Amygdala (tissue), 56 donors: ENCODE measurements at regions not wholly inside any gene's neighbourhood (a gene's known extent, or its start where the extent isn't known, plus 50 kb on each side); places are given as distances from the start of the nearest gene placed in this dataset.
"Not testable (repeated sequence)": the region's sequence is repeated elsewhere in the genome, so short reads cannot be mapped to it uniquely, and the experiment has no call there.

Source experiments
- DNase-seq, 56 donors: peaks; one replicate each; lab custom pipeline; 2025; lab: John Stamatoyannopoulos, UW

DNA sequence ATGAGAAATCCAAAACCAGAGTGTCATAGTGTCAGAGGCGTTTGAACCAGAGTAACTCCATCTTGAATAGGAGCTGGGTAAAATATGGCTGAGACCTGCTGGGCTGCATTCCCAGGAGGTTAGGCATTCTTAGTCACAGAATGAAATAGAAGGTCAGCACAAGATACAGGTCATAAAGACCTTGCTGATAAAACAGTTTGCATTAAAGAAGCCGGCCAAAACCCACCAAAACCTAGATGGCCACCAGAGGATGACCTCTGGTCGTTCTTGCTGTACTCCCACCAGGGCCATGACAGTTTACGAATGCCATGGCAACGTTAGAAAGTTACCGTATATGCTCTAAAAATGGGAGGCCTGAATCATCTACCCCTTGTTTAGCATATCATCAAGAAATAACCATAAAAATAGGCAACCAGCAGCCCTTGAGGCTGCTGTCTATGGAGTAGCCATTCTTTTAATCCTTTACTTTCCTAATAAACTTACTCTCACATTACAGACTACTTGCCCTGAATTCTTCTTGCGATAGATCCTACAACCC is 67.1 kb upstream of the NANOS1 start:
- DNase-seq = not testable (repeated sequence)

DNA sequence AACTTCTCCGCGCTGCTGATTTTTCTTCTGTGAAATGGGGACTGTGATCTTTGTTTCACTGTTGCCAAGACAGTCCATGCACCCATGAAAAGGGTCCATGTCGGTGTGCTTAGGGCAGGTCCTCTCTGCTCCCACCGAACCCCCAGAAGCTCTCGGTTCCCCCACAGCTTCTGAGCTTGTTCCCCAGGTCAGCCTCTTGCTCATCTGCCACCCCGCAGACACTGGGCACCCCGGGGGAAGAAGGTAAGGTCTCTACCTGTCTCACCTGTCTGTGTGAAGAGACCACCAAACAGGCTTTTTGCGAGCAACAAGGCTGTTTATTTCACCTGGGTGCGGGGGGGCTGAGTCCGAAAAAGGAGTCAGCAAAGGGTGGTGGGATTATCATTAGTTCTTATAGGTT is 66.2 kb upstream of the NANOS1 start:
- DNase-seq = no peak

GRCh38 chr10:118963933-118964332 is 65.6 kb upstream of the NANOS1 start:
- DNase-seq = no peak

- DNase-seq = not testable (repeated sequence)
Observed at GRCh38 chr10:118964476-118964875, 65.0 kb upstream of the NANOS1 start.

- DNase-seq = no peak
Observed at GRCh38 chr10:118965096-118965495, 64.4 kb upstream of the NANOS1 start.

DNA sequence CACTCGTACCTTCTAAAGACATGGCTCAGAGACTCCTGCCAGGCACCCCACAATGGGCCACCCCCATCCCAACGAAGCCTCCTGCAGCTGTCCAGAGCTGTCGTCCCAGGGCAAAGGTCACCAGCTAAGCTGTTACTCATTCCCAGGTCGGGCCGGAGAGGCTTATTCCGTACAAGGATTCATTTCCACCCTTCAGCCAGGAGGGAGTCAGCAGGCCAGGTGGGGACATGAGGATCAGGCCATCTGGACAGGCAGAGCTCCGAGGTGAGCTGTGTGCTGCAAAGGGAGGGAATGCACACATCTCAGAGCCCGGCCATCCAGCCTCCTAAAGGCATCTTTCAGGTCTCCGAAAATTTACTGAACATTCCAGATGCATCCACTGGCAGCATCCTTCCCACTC is 63.9 kb upstream of the NANOS1 start:
- DNase-seq = no peak

DNA sequence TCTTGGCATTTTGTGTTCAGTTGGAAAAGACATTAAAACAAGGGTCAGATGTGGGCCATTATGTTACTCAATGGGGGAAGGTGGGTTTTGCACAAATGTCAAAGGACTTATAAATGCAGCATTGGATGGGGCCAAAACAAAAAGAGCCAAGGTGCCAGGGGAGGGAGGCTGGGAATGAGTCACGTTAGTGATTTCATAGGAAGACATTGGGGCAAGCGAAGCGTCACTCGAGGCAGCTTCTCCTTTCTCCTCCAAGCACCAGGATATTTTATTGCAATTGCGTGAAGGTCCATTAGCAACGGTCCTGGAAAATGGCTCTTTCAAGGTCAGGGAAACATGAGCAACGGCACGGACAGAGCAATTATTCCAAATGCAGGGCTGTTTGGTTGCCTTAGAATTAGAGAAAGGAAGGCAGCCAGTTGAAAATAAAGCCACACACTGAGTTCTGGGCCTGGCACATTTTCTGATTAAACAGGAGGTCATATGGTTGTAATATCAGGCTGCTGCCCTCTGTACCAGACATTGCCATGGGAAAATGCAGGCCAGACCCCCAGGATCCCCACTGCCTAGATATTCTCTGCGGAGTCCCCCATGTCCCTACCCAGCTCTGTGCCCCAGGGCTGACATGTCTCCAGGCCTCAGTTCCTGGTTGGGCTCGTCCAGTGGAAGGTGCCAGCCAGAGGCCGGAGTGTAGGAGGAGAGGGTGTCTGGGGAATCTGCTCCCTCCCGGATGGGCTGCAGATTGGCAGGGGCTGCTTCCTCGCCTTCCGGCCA is 63.3 kb upstream of the NANOS1 start:
- peak in 5 of 56 donors; percentile 9 to 29 (median 28) for DNase-seq

DNA sequence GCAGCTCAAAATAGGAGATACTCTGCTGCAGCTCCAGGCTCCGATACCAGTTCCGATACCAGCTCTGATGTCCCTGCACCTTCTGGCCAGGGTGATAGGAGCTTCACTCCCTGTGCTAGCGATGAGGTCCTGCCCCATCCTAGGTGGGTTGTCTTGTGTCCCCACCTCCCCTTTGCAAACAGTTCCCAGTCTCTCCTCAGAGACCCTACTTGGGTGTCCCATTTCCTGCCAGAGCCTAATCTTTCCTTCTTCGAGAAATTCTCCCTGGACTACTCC is 62.7 kb upstream of the NANOS1 start:
- DNase-seq = no peak

DNA sequence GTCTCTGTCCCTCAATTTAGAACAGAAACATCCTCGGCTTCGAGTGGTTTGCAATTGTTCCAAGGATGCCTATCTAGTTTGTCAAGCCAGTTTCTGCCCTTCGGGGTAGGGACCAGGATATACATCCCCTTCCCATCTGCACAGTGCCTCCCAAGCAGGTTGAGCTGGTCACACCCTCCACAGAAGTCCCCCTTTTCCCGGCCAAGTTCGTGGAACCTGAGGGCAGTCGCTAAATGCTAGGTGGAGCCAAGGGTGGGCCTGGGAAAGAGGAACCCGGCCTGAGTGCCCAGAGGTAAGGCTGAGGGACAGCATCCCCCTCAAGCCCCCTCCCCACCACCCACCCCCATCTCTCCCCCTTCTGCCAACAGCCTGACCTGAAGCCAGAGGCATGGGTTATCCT is 62.4 kb upstream of the NANOS1 start:
- no peak for DNase-seq

- no peak for DNase-seq
Observed at GRCh38 chr10:118968060-118968459, 61.5 kb upstream of the NANOS1 start.

DNA sequence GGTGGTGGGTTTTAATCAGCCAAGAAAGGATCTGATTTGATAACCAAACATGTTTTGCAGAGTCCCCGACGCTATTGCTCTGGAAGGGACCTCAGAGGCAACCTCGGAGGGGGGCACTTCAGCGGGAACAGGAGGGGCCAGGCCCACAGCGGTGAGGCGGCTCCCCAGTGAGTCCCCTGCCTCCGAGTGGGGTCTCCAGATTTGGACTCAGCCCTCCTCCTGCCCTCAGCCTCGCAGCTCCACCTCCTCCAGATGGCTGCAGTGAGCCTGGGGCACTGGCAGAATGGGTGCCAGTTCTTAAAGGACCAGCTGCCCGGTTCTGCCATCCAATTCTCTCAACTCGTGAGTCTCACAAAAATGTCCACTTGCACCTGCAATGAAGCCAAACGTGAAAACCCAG is 61.0 kb upstream of the NANOS1 start:
- DNase-seq = no peak

DNA sequence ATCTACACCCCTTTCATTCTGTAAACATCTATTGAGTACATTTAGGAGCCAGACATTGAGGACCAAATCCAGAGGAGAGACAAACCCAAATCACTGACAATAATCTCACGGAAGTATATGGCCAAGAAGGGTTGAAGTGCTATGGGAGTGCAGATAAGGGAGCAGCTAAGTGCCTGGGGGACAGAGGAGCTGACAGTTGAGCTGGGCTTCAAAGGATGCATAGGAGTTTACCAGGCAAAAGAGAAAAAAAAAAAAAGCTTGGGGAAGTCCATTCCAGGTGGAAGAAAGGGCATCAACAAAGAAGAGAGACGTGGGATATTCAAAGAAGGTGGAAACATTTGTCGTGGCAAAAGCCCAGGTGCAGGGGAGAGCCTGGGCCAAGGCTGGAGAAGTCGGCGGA is 60.5 kb upstream of the NANOS1 start:
- DNase-seq = no peak

DNA sequence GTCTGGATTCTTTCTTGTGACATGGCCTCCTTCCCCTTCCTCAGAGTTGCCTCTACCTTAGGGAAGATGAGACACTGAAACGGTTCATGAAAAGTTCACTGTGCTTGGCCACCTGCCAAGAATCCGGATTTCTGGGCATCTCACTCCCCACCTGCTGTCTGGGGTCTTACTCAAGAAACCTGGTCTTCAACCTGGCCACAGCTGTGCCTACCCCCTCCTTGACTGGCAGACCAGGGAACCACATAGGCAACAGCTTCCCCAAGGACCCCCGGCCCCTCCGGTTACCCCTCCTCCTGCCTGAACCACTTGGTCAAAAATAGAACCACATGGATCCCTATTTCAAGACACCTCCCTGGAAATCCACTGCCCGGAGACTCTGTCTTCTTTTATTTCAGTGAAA is 58.7 kb upstream of the NANOS1 start:
- no peak for DNase-seq

DNA sequence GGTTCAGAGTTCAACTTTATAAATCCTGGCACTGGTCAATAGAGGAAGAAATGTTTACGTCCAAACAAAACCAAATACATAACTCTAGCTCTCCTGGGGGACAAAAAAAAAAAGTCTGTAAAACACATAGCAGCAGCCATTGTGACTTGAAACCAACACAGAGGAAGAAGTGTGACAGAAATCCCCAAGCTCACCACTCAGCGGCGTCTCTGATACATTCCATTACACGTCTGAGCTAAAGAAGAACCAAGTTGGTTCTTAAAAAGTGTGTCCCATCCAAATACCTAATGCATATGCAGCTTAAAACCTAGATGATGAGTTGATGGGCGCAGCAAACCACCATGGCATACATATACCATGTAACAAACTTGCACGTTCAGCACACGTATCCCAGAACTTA is 58.3 kb upstream of the NANOS1 start:
- no peak for DNase-seq

DNA sequence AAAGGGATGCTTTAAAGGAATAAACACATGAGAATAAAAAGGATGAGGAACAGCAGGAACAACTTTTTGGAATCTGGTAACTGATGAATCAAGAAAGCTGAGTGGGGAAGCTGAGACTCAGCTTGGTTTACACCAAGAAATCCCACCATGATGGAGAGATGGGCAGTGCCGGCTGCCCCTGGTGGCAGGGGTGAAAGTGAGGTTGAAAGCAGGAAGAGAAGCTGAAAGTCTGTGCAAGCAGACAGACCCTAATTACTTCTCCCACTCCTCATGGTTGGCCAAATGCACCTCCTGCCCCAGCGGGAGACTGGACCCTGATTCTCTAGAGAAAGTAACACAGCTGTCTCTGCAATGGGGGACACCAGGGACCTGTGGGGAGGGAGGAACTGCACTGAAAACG is 57.6 kb upstream of the NANOS1 start:
- DNase-seq = no peak

GRCh38 chr10:118973744-118974143 is 55.8 kb upstream of the NANOS1 start:
- no peak for DNase-seq

DNA sequence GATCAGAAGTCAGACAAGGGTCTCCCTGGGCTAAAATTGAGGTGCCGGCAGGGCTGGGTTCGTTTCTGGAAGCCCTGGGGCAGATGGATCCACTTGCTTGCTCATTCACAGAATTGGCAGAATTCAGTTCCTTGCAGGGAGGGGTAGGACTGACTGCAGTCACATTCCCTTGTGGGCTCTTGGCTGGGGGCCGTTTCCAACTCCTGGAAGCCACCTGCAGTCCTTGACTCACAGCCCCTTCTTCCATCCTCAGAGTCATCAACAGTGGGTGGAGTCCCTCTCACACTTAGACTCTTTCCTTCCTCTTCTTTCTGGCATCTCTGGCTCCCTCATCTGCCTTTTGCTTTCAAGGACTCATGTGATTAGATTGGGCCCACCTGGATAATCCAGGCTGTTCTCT is 54.6 kb upstream of the NANOS1 start:
- no peak for DNase-seq

GRCh38 chr10:118976219-118976618 is 53.3 kb upstream of the NANOS1 start:
- not testable (repeated sequence) for DNase-seq

GRCh38 chr10:118977022-118977599 is 52.4 kb upstream of the NANOS1 start:
- DNase-seq = no peak

DNA sequence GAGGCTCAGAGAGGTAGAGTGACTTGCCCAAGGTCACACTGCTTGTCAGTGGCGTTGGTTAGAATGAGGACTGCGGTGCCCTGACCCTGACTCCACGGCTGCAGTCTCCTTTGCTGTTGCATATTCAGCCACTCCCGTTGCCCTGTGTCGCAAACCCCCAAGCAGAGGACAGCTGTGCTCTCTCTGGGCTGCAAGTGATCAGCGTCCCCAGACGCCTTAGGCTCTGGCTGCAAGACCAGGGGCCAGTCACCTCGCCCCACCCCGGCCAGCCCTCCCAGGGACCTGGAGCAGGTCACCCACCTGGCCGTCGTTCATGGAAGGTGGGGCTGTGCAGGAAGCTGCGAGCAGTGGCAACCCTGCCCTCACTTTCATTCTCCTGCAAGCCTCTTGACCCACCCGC is 51.7 kb upstream of the NANOS1 start:
- DNase-seq = no peak

DNA sequence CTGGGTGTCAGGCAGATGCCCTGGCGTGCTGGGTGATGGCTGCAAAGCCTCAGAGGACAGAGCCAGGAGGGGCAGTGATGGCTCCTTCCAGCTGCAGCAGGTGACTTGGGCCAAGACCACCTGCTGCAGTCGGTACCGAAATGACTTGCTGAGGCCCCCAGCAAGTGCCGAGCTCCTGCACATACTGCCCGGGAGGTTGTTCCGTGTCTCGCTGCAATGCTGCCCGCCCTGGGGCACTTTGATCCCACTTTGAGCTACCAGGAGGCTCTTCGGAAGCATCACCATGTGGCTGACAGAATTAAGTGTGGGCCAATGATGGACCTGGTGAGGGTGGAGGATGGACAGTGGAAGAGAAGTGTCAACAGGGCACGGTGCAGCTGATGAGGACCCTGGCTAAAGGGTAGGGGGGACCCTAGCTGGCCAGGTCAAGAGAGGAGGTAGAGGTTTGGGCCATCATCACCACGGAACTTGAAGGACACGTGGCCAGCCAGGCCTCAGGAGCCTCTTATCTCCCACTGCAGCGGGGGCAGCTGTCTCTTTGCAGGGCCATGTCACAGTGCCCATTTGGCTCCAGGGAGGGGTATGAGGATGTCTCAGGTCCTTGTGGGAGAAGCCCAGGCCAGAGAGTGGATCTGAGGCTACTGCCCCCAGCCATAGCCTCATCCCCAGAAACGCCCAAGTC is 51.1 kb upstream of the NANOS1 start:
- DNase-seq = no peak

- DNase-seq = no peak
Observed at GRCh38 chr10:118978998-118979350, 50.5 kb upstream of the NANOS1 start.
